Epidermal melanocyte (primary cell): ENCODE measurements at regions not wholly inside any gene's neighbourhood (a gene's known extent, or its start where the extent isn't known, plus 50 kb on each side); places are given as distances from the start of the nearest gene placed in this dataset.
"Not testable (repeated sequence)": the region's sequence is repeated elsewhere in the genome, so short reads cannot be mapped to it uniquely, and the experiment has no call there.

Experiments
- DNase-seq: peaks from one replicate; pipeline ENCODE4 v3.0.0; 2011; ENCODE audit warnings: low spot score; ENCODE audit not compliant: insufficient read length

DNA sequence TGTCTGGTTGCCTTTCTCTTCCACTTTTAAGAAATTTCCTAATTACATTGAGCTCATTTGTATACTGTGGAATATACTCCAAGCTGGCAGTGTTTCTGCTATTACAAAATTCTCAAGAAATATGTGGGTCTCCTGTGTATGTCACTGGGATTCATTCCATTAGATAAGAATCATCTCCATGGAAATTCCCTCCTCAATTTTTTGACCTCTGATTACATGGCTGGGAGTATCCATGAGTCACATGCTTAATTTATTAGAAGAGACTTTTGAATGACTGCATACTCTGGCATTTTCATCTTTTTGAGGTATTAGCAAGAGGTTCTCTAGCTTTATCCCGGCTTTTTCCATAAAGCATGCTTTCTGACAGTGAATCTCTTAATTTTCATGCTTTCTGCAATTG is 665.5 kb upstream of the CNTNAP5 start:
- DNase-seq: no peak

DNA sequence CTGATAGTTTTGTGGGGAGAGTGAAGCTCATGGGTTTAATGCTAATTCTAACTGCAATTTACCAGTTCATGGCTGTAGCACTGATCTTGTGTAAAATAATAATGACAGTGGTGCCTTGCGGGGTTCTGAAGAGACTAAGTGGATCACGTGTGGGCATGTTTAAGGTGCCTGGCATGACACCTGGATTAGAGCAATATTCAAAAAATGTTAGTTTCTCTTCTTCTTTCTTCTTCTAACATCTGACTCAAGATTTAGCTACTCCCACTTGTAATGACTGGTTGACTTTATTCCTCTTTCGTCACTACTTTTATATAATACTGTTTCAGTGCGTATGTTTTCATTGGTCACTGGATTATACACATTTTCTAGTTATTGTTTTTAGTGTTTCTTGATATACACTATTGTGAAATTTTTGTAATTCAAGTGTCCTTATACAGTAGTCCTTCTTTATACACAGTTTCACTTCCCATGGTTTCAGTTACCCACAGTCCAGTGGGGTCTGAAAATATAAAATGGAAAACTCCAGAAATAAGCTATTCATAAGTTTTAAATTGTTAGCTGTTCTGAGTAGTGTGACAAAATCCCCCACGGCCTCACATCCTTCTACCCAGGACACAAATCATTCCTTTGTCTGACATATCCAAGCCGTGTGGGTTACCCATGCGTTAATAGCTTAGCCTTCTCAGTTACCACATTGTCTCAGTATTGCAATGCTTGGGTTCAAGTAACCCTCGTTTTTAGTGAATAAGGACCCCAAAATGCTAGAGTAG is 662.2 kb upstream of the CNTNAP5 start:
- peak; percentile 17 for DNase-seq

DNA sequence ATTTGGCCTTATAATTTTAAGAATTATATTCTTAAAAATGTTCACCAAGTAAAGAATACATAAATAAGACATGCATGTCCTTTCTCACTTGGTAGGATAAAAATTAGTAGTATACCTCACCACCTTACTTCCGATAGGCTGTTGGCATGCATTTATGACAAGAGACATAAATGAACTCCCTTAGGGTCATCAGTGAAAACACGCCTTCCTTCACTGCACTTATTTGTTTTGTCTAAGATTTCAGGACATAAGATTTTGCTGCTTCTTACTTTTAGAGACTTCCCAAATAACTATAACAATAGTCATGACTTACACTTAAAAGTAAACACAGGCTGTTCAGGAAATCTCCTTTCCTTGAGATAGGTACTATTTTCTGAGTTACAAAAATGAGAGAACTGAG is 661.3 kb upstream of the CNTNAP5 start:
- DNase-seq: no peak

DNA sequence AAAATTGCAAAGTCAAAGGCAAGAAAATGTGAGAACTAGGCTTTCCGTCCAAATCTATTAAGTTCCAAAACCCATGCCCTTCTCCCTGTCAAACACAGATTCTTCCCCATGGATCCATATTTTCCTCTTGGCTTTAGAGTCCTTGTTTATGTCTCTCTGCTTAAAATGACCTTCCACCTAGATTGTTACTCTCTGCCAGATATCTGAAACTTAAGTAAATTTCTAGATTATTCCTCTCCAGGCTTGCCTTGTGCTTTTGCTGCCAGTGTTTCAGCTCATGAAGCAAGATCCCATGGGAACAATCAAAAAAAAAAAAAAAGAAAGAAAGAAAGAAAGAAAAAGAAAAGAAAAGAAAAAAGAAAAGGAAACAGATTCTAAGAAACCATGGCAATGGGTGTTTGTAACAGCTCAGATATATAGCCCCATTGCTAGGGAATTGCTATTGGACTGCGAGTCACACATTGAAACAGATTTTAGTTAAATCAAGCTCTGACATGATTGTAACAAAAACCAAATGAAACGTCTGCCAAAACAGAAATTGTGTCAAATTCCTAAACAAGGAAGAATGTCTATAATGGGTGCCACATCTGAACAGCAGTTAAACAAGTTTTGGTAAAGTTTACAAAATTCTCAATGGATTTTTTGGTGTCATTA is 660.7 kb upstream of the CNTNAP5 start:
- DNase-seq: no peak

DNA sequence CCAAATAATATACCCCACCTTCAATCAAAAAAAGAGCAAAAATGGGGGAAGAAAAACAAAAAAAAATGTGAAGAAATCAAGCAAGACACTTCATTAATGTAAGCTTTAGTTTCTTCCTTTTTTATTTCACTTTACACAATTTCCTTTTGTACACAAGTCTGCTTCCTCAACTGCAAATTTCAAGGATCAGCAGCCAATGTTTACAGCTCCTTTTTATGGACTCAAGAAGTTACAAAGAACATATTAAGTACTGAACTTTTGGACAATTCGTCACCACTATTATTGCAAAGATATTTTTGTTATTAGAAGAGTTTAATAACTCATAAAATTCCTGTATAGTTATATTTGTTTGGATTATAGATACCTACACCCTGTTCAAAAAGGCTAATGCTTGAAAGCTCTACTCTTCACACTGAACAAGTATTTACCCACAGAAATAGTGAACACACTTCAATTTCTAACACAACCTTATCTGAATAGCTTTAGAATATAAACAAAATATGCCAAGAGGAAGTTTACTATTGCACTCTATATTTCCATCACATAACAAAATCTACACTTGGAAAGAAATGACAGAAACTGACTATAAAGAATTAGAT is 658.7 kb upstream of the CNTNAP5 start:
- DNase-seq: no peak

DNA sequence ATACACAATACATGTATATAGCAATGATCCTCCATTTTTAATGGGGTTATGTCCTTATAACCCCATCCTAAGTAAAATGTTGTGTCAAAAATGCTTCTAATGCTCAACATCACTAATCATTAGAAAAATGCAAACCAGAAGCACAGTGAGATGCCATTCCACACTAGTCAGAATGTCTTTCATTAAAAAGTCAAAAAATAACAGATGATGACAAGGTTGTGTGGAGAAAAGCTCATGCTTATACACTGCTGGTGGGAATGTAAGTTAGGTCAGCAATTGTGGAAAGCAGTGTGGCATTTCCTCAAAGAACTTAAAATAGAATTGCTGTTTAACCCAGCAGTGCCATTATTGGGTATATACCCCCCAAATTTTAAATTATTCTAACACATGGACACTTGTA is 654.9 kb upstream of the CNTNAP5 start:
- DNase-seq: no peak

DNA sequence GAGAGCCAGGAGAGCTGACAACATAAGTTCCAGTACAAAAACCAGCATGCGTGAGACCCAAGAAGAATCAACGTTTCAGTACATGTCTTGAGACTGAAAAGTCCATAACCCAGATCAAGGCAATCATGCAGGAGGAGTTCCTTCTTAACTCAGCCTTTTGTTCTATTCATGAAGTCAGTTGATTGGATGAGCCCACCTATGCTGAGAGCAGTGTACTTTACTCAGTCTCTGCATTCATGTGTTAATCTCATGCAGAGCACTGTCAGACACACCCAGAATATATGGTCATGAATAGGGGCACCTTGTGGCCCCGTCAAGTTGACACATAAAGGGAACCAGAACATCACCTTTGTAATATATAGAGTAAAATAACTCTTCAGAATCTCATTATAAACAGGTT is 653.6 kb upstream of the CNTNAP5 start:
- DNase-seq: no peak

DNA sequence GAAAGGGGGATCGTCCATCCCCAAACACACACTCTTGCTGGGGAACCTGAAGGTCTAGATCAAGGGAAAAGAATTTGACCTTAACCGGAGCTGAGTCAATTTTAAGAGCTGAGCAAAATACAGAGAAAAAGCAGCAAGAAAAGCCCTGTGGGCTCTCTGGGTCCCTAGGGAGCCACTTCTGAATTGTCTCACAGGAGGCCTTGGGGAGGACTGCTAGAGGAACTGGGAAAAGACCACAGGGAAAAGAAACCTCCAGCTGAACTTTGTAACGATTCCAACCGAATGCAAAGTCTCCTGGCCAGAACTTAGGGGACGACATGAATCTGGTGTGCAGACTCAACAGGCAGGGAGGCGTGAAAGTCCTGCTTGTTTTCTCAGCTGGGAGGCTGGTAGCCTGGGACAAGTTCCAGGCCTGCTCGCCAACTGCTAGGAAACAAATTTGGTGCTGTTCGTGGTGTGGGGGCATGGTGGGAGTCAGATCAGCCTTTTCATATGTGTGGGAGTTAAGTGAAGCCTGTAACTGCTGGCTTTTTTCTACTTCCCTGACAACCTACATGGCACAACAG is 644.6 kb upstream of the CNTNAP5 start:
- no peak for DNase-seq

DNA sequence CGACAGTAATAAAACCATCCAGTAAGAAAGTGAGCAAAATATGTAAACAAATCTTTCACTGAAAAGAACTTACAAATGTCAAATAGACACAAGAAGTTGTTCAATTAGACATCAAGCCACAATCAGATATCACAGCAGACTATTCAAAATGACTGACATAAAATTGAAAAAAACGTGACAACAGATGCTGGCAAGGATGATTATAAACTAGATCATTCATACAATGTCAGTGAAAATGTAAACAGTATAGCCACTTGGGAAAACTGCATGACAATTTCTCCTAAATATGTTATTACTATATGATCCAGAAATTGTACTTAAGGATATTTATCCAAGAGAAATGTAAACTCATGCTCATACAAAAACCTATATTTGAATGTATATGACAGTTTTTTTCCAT is 609.4 kb upstream of the CNTNAP5 start:
- no peak for DNase-seq

DNA sequence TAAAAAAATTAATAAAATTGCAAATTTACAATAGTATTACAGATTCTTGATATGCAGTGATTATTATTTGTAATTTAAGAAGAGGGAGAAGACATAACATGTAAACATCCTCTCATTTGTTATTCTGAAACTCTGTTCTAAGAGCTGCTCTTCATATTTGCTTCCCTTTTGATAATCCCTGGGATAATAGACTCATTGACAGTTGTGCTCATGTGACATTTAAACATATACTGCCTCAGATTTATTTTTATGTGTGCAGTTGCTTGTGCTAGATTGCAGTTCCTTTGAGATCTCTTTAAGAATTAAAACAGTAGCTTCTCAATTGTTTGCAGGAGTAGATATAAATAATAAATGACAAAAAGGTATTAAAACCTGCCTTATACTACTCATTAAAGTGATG is 605.1 kb upstream of the CNTNAP5 start:
- DNase-seq: no peak

DNA sequence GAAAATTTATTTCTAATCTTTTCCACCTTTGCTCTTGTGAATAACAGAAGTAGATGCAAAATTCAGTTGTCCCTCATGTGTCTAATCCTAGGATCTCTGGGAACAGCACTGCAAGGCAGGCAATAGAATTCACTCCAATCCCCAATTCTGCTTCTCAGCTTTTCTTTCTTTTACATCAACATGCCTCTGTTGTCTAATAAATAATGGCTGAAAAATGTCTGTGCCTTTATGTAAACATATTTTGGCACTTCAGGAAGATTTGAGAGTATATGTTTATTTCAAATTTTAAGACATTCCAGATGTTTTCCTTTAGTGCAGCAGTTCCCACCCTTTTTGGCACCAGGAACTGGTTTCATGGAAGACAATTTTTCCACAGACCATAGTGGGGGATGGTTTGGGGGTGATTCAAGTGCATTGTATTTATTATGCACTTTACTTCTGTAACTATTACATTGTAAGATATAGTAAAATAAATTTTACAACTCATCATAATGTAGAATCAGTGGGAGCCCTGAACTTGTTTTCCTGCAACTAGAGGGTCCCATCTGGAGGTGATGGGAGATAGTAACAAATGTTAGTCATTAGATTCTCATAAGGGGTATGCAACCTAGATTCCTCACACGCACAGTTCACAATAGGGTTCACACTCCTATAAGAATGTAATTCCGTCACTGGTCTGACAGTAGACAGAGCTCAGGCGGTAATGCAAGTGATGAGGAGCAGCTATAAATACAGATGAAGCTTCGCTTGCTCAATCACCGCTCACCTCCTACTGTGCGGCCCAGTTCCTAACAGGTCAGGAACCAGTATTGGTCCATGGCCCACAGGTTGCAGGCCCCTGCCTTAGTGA is 590.3 kb upstream of the CNTNAP5 start:
- no peak for DNase-seq

DNA sequence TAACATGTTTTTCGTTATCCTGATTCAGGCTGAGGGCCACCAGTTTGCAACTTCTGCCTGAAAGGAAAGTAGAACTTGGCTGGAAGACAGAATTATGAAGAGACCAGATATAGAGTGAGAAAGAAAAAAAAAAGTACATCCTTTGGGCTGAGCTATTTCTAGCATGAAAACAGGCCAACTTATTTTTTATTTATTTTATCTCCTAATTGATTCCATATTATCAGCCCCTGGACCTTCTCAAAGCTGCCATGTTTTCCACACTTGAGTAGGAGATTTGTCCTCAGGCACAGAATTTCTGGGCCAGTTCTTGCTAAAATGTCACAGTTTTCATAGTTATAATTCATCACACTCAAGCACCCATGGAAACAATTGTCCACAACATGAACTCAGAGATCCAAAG is 586.8 kb upstream of the CNTNAP5 start:
- no peak for DNase-seq

DNA sequence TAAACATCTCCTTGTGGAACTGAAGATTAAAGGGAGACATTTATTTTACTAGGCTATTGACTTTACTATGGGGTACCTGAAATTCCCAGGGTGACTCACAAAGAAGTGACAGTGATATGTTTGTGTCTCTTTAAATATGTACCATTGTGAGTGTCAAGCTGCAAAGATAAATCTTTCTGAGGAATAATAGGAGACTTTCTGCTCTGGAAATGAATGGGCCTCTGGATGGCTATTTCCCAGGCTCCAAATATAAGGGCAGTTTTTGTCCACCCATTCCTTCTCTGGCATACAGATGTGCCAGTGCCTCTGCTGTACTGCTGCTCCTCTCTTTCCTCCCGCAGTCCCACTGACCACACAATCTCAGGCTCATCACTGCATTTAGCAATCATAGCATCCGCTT is 586.4 kb upstream of the CNTNAP5 start:
- no peak for DNase-seq

DNA sequence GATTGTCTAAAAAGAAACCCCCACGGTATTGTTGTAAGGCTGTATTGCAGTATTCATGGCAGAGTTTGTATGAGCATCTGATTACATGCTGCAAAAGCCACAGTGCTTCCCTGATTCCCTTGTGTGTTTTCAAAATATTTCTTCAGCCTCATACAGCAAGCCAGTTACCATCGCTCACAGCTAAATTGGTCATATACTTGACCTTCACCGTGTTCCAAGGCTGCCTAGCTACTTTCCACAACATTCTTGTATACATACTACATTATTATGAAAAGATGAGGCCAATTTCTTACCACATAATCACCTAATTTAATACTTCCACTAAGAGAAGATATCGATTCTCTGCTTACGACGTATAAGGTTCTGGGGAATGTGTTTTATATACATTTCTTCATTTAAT is 576.3 kb upstream of the CNTNAP5 start:
- DNase-seq: no peak

DNA sequence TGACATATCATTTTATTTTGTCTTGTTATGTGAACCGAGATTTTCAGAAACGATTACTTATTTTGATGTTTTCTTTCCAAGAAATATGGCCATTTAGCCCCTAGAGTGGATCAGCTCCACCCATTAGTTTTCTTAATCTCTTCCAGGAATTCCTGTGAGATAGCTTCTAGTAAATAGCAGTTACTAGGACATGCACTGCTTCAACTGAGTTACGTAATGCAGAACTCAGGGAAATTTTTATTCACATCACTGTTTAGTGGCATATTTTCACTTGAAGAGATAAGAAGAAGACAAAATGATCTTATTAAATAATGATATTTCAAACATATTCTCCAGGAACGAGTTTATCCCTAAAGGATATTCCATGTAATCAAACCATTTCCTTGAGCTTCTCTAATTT is 573.5 kb upstream of the CNTNAP5 start:
- no peak for DNase-seq

DNA sequence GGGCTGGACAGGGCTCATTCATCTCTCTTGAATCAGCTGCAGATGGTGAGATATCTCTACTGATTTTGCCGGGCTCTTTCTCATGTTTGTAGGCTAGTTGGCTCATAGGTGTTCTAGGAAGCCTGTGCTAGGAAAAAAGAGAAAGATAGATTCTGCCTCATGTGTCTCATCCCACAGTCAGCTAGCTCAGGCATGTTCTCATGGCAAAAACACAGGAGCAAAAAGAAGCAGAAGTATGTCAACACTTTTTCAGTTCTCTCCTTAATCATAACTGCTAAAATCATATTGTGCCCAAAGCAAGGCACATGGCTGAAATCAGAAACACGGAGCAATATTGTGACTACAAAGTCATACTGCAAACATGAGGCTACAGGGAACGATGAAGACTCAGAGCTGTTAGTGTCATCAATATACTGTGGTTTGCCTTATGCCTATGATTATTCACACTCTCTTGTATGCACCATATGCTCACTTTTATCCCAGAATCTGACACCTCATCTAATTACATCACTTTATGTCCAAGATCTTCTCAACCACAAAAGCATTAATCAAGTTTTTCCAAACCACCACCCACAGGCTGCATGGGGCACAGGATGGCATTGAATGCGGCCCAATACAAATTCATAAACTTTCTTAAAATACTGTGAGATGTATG is 571.9 kb upstream of the CNTNAP5 start:
- DNase-seq: no peak

DNA sequence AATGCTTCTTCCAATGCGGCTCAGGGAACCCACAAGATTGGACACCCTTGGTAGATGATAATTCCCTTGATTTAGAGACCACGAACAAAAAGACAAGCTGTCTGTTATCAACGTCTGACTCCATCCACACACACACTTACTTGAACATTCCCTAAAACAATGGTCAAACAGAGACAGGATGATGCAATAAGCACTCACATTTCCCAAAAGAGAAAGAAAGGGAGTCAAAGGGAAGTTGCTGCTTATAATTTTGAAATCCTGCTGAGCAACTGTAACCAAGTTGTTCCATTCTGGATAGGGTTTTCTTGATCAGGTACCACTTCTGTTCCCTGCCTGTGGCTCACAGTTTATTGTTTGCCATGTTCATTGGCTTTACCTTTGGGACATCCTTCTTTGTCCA is 571.3 kb upstream of the CNTNAP5 start:
- no peak for DNase-seq

DNA sequence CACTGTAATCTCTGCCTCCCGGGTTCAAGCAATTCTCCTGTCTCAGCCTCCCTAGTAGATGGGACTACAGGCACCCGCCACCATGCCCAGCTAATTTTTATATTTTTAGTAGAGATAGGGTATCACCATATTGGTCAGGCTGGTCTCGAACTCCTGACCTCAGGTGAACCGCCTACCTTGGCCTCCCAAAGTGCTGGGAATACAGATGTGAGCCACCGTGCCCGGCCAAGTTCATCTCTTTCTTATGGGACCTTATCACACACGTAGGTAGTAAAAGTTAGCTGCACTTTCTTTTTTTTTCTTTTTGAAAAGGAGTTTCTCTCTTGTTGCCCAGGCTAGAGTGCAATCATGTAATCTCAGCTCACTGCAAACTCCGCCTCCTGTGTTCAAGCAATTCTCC is 569.9 kb upstream of the CNTNAP5 start:
- DNase-seq: not testable (repeated sequence)

DNA sequence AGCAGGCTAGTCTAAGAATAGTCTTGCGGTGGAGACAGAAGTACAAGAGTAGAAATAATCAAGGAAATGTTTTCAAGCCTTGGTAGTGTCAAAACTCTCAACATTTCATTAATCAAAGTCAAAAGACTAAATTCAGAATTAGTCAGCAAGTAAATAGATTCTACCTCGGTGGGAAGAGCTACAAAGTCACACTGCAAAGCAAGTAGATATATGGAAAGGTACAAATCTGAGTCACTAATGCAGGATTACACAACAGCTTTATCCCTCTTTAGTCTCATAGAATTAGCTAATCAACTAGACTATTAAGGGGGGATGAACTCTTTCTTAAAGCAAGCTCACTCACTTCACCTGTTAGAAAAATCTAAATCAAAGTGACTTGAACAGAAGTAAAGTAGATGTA is 568.7 kb upstream of the CNTNAP5 start:
- DNase-seq: no peak

DNA sequence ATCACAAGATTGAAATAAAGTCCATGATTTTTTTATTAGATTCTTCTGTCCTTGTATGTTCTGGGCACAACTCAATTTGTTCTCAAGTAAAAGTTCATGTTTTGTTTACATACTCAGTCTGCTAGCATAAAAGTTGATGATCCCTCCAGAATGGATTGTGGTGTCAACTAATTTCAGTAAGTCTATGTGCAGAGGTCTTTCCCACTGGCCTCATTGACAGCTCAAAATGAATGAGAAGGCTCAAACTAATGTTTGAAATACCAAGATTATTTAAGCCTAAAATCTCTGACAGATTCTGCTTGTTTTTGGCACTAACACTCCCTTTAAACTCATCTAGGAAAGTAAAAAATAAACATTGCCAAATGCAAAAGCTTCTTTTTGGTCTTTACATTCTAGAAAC is 561.2 kb upstream of the CNTNAP5 start:
- DNase-seq: no peak

DNA sequence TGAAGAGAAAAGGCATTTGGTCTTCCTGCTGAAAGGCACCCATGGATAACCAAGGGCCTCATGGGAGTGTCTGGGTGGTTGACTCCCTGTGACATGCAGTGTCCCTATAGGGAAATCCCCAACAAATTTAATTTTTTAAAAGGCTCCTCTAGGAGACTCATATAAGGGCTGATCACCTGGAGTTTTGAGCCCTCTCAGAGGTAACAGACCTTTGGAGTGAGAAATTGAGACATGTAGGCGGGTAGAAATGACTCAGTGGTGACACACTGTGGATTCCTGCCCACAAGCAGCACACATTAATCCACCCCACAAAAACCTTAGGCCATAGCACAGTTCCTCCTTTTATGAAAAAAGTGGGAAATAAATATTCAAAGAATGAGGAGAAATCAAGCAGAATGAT is 557.0 kb upstream of the CNTNAP5 start:
- no peak for DNase-seq
